ENCODE measurements at regions not wholly inside any gene's neighbourhood (a gene's known extent, or its start where the extent isn't known, plus 50 kb on each side); places are given as distances from the start of the nearest gene placed in this dataset.

DNA sequence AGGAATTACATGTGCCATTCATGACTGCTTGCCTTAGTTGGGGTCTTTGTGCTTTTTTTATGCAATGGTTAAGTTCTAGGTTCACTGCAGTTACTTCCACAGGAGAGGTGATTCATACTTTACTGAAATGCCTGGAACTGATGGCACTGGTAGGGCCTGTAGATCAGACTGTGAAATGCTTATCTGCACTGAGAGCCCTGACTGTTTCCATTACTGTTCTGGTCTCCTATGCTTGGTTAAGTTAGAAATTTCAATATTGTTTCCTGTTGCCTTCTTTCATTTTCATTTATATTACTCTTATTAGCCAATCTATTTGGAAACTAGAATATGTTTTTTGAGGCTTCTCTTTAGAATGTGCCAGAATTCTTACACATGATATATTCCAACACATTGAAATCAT, 484.1 kb upstream of the SEMA6A start:
- ChIA-PET CTCF (no interaction called here), POLR2A (no interaction called here)
- no peaks in the 10 kb centered on the region for H3K9me3 ChIP-seq (replicated peaks; ENCODE audit: control insufficient read depth, insufficient read depth, low read length)
- TF ChIP-seq, protein P1, sequence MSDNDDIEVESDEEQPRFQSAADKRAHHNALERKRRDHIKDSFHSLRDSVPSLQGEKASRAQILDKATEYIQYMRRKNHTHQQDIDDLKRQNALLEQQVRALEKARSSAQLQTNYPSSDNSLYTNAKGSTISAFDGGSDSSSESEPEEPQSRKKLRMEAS (IDR thresholded peaks at IDR 0.05; ENCODE audit: insufficient read depth, insufficient read length): no peak
- TF ChIP-seq FOS (IDR thresholded peaks at IDR 0.05; ENCODE audit: borderline replicate concordance, insufficient read depth, low read length) (no peak), CTCF (IDR thresholded peaks at IDR 0.05; ENCODE audit: extremely low read depth in 1 of 2, insufficient read depth in 1 of 2, low read depth in 1 of 2, low read length in 2 of 2) (no peak), EZH2 (IDR thresholded peaks at IDR 0.05; ENCODE audit: borderline replicate concordance, low read depth, low read length, severe bottlenecking) (no peak), MYC (IDR thresholded peaks at IDR 0.05; ENCODE audit: low read depth, low read length) (no peak), POLR2A (IDR thresholded peaks at IDR 0.05; ENCODE audit: low read depth, low read length) (no peak), JUN (IDR thresholded peaks at IDR 0.05; ENCODE audit: borderline replicate concordance, insufficient read depth, insufficient read length, low read depth) (no peak), GATA2 (IDR thresholded peaks at IDR 0.05; ENCODE audit: insufficient read depth, insufficient read length, low read depth, low read length) (no peak), POLR2AphosphoS5 (IDR thresholded peaks at IDR 0.05; ENCODE audit: insufficient read depth, low read depth, low read length) (no peak)
- H3K27ac ChIP-seq (ENCODE audit: insufficient read depth, low read depth, low read length): no peak overlapping the region
- H2AFZ ChIP-seq (ENCODE audit: low read depth, low read length): no peak overlapping the region
- no peak overlapping the region for H3K9ac ChIP-seq (replicated peaks; ENCODE audit: extremely low read depth, insufficient read depth, low read length)
- H3K79me2 ChIP-seq (ENCODE audit: control insufficient read depth, insufficient read depth, low read length): no peaks in the 10 kb centered on the region
- no TSS peak for BruUV-seq (replicated peaks)
- H3K4me3 ChIP-seq (replicated peaks in 1 of 3; ENCODE audit: insufficient read depth in 1 of 3, low read depth in 1 of 3, low read length in 3 of 3): no peak overlapping the region
- intact Hi-C loops (cut with micrococcal nuclease) (no loop called here), dilution Hi-C loops (cut with MboI; ENCODE audit: extremely low pct_ligation_motif_present, low sequenced_read_pairs) (no loop called here)
- no peaks in the 10 kb centered on the region for H3K4me1 ChIP-seq (ENCODE audit: control insufficient read depth, extremely low read depth, insufficient read depth, low read length)
- FAIRE-seq (no peak), DNase-seq (ENCODE audit: low read depth, low spot score) (no peak)
- no peaks in the 10 kb centered on the region for H3K27me3 ChIP-seq (ENCODE audit: control insufficient read depth in 2 of 2, insufficient read depth in 2 of 2, low read length in 2 of 2)
- no peaks in the 10 kb centered on the region for H3K9me1 ChIP-seq (replicated peaks; ENCODE audit: control insufficient read depth, extremely low read depth, insufficient read depth, low read length)
- H3K36me3 ChIP-seq (ENCODE audit: control insufficient read depth in 2 of 2, extremely low read depth in 1 of 2, insufficient read depth in 2 of 2, low read length in 2 of 2): no peaks in the 10 kb centered on the region
- H3K4me2 ChIP-seq (ENCODE audit: insufficient read depth, low read length): no peak overlapping the region
- H4K20me1 ChIP-seq (replicated peaks; ENCODE audit: control insufficient read depth, extremely low read depth, insufficient read depth, low read length): no peaks in the 10 kb centered on the region
